HCT116 (cell line): ENCODE measurements at regions not wholly inside any gene's neighbourhood (a gene's known extent, or its start where the extent isn't known, plus 50 kb on each side); places are given as distances from the start of the nearest gene placed in this dataset.

Source experiments
- ATAC-seq: fragments of 200-7000 bp; cut with Tn5 transposase; 2 replicates; pipeline ENCODE4 v1.9.1; 2020; ENCODE audit warnings: mild to moderate bottlenecking, moderate library complexity
- BruUV-seq: library from RNA; stranded (reverse); fragments of 400-500 nt; replicated peaks from 2 replicates; lab custom pipeline; 2021; lab: Mats Ljungman, UMichigan
- CTCF ChIA-PET: fragments of 300-600 bp; sonication (Branson Sonifier 250); formaldehyde crosslinking; loops from one replicate; lab custom pipeline; 2021; ENCODE audit warnings: antibody characterized with exemption; lab: Charles Lee
- POLR2A ChIA-PET: fragments of 300-600, 350-600 bp; sonication (Branson Sonifier 250); formaldehyde crosslinking; loops from one replicate; lab custom pipeline; 2021; ENCODE audit warnings: antibody characterized with exemption; lab: Charles Lee
- RAD21 ChIA-PET, 2 experiments: fragments of 300-600 bp; sonication (Branson Sonifier 250); formaldehyde crosslinking; loops; one replicate each; lab custom pipeline; 2023; ENCODE audit warnings: low total read pairs in 2 of 2; ENCODE audit not compliant: uncharacterized antibody in 2 of 2, unreplicated experiment in 2 of 2, low non-redundant PET in 1 of 2; lab: Charles Lee
- DNase-seq: peaks from one replicate; pipeline ENCODE4 v3.0.0-alpha.2; 2010; ENCODE audit warnings: low read depth, low spot score
- H2AFZ ChIP-seq: fragments of 200-600 bp; shearing (Covaris generic), sonication (generic); 2 replicates; pipeline ENCODE4 v1.6.1; 2017; ENCODE audit warnings: low read depth, mixed run types, mixed read lengths, antibody characterized with exemption, low read length; ENCODE audit not compliant: poor library complexity, severe bottlenecking
- H3K27ac ChIP-seq: 2 replicates; pipeline ENCODE4 v1.5.1; 2012; ENCODE audit warnings: low read depth, low read length
- H3K27me3 ChIP-seq: fragments of 200-600 bp; sonication (generic); 2 replicates; pipeline ENCODE4 v1.6.1; 2016; ENCODE audit warnings: mixed run types, low read length, mixed read lengths; ENCODE audit not compliant: insufficient read depth
- H3K36me3 ChIP-seq, 2 experiments: fragments of 200-500 bp in 1 of 2; fragments of 200-600 bp in 1 of 2; sonication (Bioruptor generic) in 1 of 2; sonication (generic) in 1 of 2; 2 replicates each; pipeline versions ENCODE4 v1.5.1 to v1.6.1; 2014 to 2016; ENCODE audit warnings: low read length in 2 of 2, inconsistent platforms in 1 of 2, mixed read lengths in 1 of 2, mixed run types in 1 of 2; ENCODE audit not compliant: insufficient read depth in 2 of 2, control insufficient read depth in 1 of 2
- H3K4me1 ChIP-seq, 2 experiments: fragments of 200-600 bp in 1 of 2; sonication (generic) in 1 of 2; 2 replicates each; pipeline versions ENCODE4 v1.5.1 to v1.6.1; 2012 to 2017; ENCODE audit warnings: low read length in 2 of 2, inconsistent platforms in 1 of 2, mild to moderate bottlenecking in 1 of 2, mixed read lengths in 1 of 2, mixed run types in 1 of 2, moderate library complexity in 1 of 2; ENCODE audit not compliant: insufficient read depth in 2 of 2, control insufficient read depth in 1 of 2
- H3K4me2 ChIP-seq: fragments of 200-600 bp; sonication (generic); 2 replicates; pipeline ENCODE4 v1.6.1; 2017; ENCODE audit warnings: mixed run types, low read length, mixed read lengths
- H3K4me3 ChIP-seq, 2 experiments: fragments of 200-600 bp in 1 of 2; sonication (generic) in 1 of 2; replicated peaks in 1 of 2; 2 replicates each; pipeline ENCODE4 v1.5.1; 2011 to 2016; ENCODE audit warnings: low read length in 2 of 2, control low read depth in 1 of 2, low read depth in 1 of 2, mild to moderate bottlenecking in 1 of 2, mixed read lengths in 1 of 2, mixed run types in 1 of 2
- H3K79me2 ChIP-seq: fragments of 200-600 bp; sonication (generic); 2 replicates; pipeline ENCODE4 v1.6.1; 2017; ENCODE audit warnings: mild to moderate bottlenecking, mixed run types, low read length, moderate library complexity, mixed read lengths; ENCODE audit not compliant: insufficient read depth
- H3K9ac ChIP-seq: fragments of 200-600 bp; sonication (generic); 2 replicates; pipeline ENCODE4 v1.6.1; 2016; ENCODE audit warnings: low read length, mixed read lengths
- H3K9me2 ChIP-seq: fragments of 200-600 bp; sonication (generic), shearing (Covaris generic); 2 replicates; pipeline ENCODE4 v1.6.1; 2017; ENCODE audit warnings: mixed run types, mild to moderate bottlenecking, moderate library complexity; ENCODE audit not compliant: insufficient read depth
- H3K9me3 ChIP-seq, 2 experiments: fragments of 200-500 bp in 1 of 2; fragments of 200-600 bp in 1 of 2; sonication (Bioruptor generic) in 1 of 2; sonication (generic) in 1 of 2; 2 replicates each; pipeline ENCODE4 v1.6.1; 2014 to 2017; ENCODE audit warnings: low read length in 2 of 2, mixed read lengths in 2 of 2, inconsistent platforms in 1 of 2, low read depth in 1 of 2, mild to moderate bottlenecking in 1 of 2, mixed run types in 1 of 2, moderate library complexity in 1 of 2; ENCODE audit not compliant: control insufficient read depth in 1 of 2, insufficient read depth in 1 of 2
- H4K20me1 ChIP-seq: fragments of 200-600 bp; sonication (generic), shearing (Covaris generic); 2 replicates; pipeline ENCODE4 v1.6.1; 2017; ENCODE audit warnings: mixed run types, mild to moderate bottlenecking, moderate library complexity; ENCODE audit not compliant: insufficient read depth
- CBX3 ChIP-seq: IDR thresholded peaks from 2 replicates; pipeline ENCODE4 v1.6.1; 2012; ENCODE audit warnings: low read depth
- CEBPB ChIP-seq: IDR thresholded peaks from 2 replicates; pipeline ENCODE4 v1.6.1; 2012; ENCODE audit warnings: low read depth
- ELF1 ChIP-seq: IDR thresholded peaks from 2 replicates; pipeline ENCODE4 v1.6.1; 2012; ENCODE audit warnings: low read depth, borderline replicate concordance
- FOSL1 ChIP-seq: IDR thresholded peaks from 2 replicates; pipeline ENCODE4 v1.6.1; 2012; ENCODE audit warnings: low read depth
- MAX ChIP-seq: IDR thresholded peaks from 2 replicates; pipeline ENCODE4 v1.6.1; 2012
- SP1 ChIP-seq: IDR thresholded peaks from 2 replicates; pipeline ENCODE4 v1.6.1; 2012; ENCODE audit warnings: low read depth
- SRF ChIP-seq: IDR thresholded peaks from 2 replicates; pipeline ENCODE4 v1.6.1; 2012; ENCODE audit warnings: low read depth
- YY1 ChIP-seq: IDR thresholded peaks from 2 replicates; pipeline ENCODE4 v1.6.1; 2011; ENCODE audit warnings: low read length, low read depth, moderate library complexity, mild to moderate bottlenecking; ENCODE audit not compliant: insufficient replicate concordance; ENCODE audit errors: extremely low read depth
- ZFX ChIP-seq: fragments of 450-650 bp; IDR thresholded peaks from 2 replicates; pipeline ENCODE4 v1.6.1; 2017
- ZNF274 ChIP-seq: fragments of 200-500 bp; sonication (Bioruptor generic); IDR thresholded peaks from 2 replicates; pipeline ENCODE4 v1.6.1; 2014; ENCODE audit warnings: mild to moderate bottlenecking, low read depth, low read length, inconsistent platforms
- intact Hi-C: fragments of 100-400 bp; cut with micrococcal nuclease; formaldehyde crosslinking; loops from 2 replicates; pipeline ENCODE4 v1.10.0; 2022

GRCh38 chr13:40187841-40188591 lies 478.4 kb downstream of the FOXO1 start:
- Histone ChIP-seq H3K9me2 (no peaks in the 10 kb centered on the region), H3K9me3 (no peaks in the 10 kb centered on the region), H3K4me2 (no peak overlapping the region), H3K27ac (no peak overlapping the region), H3K36me3 (no peaks in the 10 kb centered on the region), H3K4me3 (no peak overlapping the region), H3K79me2 (no peaks in the 10 kb centered on the region), H3K4me1 (no peaks in the 10 kb centered on the region), H4K20me1 (no peaks in the 10 kb centered on the region), H2AFZ (no peak overlapping the region), H3K9ac (no peak overlapping the region), H3K27me3 (no peaks in the 10 kb centered on the region)
- ATAC-seq (no peak), DNase-seq (no peak)
- RAD21 ChIA-PET, result no interaction called here
- POLR2A ChIA-PET, result no interaction called here
- no TSS peak for BruUV-seq
- intact Hi-C loops, result no loop called here
- TF ChIP-seq YY1, result no peak
- TF ChIP-seq CBX3, result no peak
- no peak for TF ChIP-seq CEBPB
- TF ChIP-seq FOSL1, result no peak
- TF ChIP-seq SRF, result no peak
- CTCF ChIA-PET, result no interaction called here

GRCh38 chr13:40189426-40189825 lies 477.0 kb downstream of the FOXO1 start:
- no peak overlapping the region for H3K4me3 ChIP-seq
- H3K4me1 ChIP-seq, result no peaks in the 10 kb centered on the region
- H3K9me3 ChIP-seq, result no peaks in the 10 kb centered on the region
- H3K36me3 ChIP-seq, result no peaks in the 10 kb centered on the region
- no peaks in the 10 kb centered on the region for H3K27me3 ChIP-seq
- H3K79me2 ChIP-seq, result no peaks in the 10 kb centered on the region
- intact Hi-C loops, result no loop called here
- no peak overlapping the region for H3K27ac ChIP-seq
- TF ChIP-seq ZFX, result no peak
- TF ChIP-seq ZNF274, result no peak
- no peak for TF ChIP-seq SP1
- no peak for TF ChIP-seq MAX
- TF ChIP-seq CBX3, result no peak
- no peak for TF ChIP-seq ELF1
- TF ChIP-seq YY1, result no peak
- no peak for TF ChIP-seq CEBPB
- ATAC-seq (no peak), DNase-seq (no peak)
- H3K9me2 ChIP-seq, result no peaks in the 10 kb centered on the region
- H4K20me1 ChIP-seq, result no peaks in the 10 kb centered on the region
- H3K9ac ChIP-seq, result no peak overlapping the region
- ChIA-PET POLR2A (no interaction called here), RAD21 (no interaction called here), CTCF (no interaction called here)
- no peak overlapping the region for H2AFZ ChIP-seq
- BruUV-seq, result no TSS peak
- no peak overlapping the region for H3K4me2 ChIP-seq
